NCI-H526 (cell line): ENCODE measurements at regions not wholly inside any gene's neighbourhood (a gene's known extent, or its start where the extent isn't known, plus 50 kb on each side); places are given as distances from the start of the nearest gene placed in this dataset.

Experiments
- DNase-seq, 2 experiments: peaks; one replicate each; lab custom pipeline; 2025; lab: John Stamatoyannopoulos, UW

DNA sequence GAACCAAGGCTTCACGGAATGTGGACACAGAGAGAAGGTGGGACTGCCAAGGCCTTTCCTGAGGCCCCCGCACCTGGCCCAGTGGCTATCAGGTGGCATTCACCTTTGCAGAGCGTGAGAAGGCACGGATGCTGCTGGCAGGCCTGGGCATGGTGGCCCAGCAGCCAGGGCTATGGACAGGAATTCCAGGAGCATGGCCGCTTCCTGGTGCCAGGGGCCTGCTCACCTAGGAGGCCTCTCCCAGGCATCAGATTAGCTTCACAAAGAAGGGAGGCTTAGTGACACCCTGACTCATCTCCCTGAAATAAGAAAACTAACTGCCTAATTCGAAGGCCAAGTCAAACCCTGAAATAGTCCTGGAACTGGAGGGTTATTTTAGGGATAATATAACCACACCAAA lies 155.8 kb downstream of the TEX29 start:
- DNase-seq = no peak

DNA sequence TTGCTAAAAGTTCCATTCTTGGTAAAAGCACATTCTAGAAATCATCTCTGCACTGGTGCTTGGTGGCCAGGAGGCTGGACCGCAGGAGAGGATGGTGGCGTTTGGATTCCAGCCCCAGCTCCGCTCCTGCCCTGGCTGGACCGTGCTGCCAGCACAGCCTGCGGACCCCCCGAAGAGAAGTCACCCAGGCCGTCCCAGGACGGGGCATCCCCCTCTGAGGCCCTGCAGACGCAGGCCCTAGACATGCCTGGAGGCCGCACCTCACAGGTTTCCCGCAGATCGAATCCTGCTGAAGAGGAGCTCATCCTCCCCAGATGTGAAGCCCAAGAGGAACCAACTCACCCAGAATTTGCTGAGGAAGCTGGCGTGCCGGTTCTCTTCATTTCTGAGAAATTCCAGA lies 159.0 kb downstream of the TEX29 start:
- DNase-seq = no peak

DNA sequence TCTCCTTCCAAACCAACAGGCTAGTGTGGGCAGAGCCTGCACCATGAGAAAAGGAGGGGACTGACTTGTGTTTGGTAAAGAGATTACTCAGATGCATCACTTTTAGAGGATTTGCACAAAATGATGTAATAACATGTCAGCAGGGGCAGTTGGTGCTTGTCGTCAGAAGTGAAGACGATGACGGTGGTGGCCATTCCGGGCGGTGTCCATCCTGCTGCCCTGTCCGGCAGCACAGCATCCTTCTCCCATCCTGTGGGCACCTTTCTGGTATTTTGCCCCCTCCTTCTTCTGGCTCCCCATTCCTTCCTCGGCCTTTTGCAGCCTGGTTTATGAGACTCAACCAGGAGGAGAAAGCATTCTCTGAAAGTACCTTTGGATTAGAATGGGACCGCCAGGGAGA lies 160.1 kb downstream of the TEX29 start:
- no peak for DNase-seq

DNA sequence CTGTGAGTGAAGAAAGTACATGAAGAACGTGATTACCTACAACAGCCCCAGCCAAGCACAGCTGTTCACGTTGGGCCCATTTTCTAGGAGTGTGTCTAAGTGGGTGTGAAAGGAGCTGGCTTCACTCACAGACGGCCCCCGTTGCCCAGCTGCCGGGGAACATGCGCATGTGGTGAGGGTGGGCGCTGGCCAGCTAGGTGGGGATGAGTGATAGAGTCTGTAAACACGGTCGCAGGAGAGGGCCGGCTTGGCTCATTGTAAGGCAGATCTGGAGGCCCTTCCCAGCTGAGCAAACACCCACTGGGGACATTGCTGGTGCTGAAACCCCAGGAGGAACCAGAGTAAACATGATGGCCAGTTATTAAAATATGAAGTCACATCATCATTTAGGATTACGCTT lies 160.5 kb downstream of the TEX29 start:
- DNase-seq = no peak

DNA sequence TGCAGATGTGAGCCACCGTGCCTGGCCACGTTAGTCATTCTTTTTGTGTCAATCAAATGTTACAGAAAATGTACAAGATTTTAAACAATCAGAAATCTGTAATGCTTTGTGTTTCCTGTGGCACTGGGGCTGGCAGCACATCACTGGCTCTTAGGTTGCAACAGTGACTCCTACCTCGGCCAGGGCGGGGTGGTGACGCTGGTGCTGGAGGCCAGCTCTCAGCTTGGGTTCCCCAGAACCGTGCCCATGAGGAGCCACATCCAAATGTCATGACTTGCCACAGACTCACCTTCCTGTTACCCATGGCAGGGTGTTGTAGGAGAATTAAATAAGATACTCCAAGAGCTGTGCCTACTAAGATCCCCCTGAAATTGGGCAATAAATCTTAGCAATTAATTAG lies 161.7 kb downstream of the TEX29 start:
- no peak for DNase-seq

DNA sequence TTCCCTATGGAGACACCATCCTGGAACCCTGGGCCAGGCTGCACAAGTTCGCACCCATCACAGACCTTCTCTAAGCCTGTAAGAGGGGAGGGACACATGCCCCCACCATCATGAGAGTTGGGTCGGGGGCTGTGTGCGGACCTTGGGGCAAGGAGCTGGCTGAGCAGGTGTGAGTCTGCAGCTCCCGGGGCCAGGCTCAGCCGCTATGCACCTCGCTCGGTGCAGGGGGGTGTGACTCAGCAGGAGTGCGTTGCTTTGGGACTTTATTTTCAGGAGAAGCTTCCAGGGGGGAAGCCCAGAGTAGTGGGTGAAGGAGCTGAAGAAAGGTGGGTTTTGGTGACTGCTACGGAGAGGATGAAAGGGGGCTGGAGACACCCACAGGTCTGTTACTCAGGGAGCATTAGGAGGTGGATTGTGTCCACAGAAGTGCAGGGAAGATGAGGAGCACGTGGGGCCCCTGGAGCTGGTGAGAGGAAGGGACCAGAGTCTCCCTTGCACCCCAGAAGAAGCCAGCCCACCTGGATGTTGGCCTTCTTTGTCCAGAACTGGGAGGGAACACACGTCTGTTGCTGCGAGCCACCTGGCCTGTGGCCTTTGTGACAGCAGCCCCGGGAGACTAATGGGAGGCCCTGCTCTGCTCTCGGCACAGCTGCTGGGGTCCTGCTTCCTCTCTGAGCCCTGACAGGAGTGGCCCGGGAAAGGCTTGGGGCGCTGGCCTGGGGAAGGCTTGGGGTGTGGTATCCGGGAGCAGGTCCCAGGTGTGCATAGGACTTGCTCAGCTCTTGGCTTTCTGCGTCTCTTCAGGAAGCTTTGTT lies 162.6 kb downstream of the TEX29 start:
- no peak for DNase-seq

DNA sequence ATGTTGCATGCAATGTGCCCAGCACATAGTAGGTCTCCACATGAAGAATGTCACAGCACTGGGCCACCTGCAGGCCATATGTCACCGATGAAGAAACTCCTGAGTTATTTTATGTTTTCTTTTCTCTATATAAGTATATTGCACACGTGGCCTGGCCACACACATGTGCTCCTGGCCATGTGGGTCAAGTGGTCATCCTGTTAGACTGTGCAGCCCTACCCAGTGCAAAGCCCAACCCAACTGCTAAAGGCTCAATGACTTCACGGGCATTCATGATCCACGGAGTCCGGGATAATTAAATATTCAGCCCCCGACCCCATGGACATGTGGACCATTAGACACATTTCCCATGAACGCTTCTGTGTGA lies 163.2 kb downstream of the TEX29 start:
- no peak for DNase-seq

DNA sequence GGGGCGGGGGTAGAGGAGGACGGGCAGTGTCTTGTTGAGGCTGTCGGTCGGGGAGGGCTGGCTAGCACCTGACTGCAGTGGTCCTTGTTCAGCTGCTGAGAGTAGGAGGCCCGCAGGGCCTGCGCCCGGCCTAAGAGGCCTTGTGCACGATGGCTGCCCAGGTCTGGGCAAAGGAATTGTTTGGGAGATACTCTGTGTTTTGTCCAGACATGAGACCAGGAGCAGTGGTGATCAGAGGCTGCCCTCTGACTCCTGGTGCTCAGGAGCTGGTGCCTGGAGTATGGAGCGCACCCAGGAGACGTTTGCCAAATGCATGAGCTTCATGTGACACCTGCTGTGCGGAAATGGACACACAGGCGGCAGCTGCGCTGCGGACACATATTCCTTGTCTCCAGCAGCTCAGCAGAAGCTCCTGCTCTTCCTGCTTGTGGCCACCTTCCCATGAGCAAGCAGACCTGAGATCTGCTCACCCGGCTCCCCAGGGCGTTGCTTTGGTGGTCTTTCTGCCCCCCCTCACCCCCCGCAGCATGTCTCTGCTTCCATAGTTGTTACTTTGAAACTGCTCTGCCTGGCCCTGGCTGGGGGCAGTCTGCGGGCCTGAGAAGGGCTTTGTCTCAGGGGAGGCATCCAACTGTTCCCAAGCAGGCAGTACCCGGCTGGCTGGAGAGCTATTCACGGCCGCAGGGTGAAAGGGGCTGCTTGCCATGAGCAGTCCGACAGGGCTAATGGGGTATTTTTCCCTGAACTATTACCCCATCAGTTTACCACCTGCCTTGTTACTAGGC lies 163.9 kb downstream of the TEX29 start:
- DNase-seq = no peak

DNA sequence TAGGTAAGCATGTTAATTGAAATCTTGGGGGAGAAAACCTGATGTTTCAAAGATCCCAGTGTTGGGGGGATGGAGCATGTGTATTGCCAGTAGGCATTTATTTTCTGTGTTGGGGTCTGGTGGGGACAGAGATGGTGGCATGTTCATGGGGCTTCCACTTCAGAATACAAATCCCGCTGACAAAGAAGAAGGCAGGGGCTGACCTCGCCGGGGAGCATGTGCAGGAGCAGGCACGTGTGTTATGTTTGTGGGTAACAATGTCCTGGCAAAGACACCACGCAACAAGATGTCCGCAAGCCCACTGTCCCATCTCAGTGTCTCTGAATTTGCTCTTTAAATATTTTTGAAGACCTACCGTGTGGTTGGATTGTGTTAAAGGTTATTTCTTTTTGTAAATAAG lies 164.5 kb downstream of the TEX29 start:
- DNase-seq = no peak

DNA sequence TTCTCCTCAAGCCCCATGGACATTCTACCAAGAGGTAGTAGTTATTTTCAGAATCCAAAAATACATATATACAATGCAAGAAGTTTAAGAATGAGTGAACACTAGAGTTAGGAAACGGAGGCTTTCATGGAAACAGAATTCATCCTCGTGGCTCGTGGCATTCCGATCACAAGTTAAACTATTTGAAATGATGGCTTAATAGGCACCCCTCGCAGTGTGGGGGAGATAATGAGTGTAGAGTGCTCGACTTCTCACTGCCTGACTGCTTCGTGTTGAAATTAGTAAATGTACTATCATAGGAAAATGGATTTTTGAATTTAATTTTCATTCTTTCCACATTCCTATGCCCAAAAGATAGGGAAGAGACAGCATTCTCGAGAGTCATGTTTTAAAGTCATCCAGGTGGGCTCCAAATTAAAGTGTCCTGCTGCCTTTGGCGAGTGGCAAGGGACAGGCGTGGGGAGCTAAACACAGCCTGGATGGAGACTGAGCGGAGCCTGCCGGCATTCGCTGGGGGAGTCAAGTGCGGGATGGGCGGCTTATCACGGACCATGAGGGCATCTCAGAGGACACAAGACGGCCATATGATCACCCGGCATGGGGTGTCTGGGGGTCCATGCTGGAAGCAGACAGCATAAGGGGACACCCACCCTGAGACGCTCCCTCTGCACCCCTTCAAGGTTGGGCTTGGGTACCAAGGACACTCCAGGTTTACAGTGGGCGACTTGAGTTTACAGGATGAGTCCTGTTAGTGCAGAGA lies 165.2 kb downstream of the TEX29 start:
- no peak for DNase-seq

DNA sequence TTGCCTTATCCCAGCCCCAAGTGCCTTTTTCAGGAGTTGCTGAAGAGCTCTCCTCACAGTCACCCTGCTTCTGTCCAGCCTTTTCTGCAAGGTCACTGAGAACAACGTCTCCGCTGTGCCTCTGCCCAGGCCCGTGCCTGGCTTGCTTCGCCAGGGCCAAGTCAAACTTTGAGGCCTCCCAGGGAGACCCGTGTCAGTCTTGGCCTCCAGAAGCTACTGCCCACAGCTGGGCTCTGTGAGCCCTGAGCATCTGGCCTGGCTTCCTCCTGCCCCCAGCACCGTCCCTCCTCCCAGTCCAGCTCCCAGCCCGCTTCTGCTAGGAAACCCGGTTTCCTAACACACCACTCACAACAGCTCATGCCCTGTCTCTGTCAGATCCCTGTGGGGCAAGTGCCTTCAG lies 165.9 kb downstream of the TEX29 start:
- no peak for DNase-seq

DNA sequence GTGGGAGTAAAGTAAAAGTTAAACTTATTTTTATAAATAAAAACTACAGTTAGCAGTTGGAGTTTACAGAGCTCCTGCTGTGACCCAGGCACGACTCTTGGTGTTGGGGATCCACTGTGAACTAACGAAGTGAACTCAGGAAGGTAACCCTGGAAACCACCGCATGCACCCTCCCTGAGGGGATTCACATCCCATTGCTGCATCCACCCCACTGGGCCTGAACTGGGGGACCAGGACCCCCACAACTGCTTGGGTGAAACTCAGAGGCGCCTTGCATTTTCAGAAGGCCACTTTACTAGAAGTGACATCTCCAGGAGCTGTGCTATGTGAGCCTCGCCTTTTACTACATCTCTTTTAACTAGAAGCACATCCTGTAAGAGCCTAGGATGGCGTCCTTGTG lies 166.4 kb downstream of the TEX29 start:
- no peak for DNase-seq

DNA sequence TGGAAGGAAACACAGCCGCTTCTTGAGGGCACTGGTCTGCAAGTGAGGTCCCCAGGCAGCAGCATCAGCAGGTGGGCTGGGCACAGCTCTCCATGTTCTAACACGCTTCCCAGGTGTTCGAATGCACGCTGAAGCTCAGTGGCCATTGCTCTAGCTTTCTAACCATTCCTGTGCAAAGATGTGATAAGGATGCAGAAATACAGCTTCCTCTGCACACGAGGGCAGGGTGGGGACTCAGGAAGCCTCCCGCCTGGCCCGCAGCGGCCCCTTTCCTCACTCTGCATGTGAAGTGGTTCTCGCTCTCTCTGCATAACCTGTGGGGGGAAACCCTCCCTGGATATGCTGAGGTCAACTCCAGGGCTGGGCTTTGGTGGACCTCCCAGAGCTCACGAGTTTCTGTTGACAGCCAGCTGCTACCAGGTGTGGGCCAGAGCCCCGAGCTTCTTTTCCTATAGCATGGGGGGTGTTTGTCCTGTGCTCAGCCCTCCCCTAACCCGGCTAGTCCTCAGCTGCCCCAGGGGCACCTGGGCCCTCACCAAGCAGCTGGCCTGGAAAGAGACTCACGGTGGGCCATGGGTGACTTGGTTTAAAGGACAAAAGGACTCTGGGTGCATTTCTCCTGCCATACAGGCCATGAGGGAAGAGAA lies 168.2 kb downstream of the TEX29 start:
- no peak for DNase-seq

DNA sequence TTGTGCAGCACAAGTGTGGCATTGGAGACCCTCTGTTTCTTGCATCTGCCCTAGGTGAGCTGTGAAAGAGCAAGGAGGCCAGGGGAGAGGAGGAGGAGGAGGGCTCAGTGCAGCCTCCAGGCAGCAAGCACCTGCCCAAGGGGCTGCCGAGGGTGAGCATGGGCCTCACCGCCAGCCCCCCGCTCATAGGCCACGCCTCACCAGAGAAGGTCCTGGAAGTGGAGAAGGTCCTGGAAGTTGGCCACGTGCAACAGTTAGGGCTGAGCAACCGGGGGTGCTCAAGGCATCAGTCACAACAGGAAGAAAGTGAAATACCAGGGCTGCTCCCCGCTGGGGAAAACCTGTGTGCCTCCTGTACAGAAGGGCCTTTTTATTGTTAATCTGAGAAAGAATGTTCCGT lies 168.9 kb downstream of the TEX29 start:
- no peak for DNase-seq

DNA sequence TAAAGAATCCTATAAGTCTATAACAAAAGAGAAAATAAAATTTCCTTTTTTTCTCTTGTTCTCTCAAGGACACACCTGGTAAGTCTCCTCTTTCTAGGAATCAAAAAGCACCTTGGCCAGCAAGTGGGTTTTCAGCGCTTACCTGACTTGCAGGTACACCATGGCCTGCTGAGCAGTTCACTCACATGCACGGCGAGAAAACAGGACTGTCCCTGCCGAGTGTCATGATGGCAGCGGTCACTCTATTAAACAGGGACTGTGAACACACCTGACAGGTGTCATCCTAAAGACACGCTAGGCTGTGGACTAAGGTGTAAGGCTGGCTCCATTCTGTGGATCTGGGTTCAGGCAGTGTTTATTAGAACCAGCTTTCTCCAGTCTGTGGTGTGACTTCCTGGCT lies 170.2 kb downstream of the TEX29 start:
- DNase-seq = no peak

DNA sequence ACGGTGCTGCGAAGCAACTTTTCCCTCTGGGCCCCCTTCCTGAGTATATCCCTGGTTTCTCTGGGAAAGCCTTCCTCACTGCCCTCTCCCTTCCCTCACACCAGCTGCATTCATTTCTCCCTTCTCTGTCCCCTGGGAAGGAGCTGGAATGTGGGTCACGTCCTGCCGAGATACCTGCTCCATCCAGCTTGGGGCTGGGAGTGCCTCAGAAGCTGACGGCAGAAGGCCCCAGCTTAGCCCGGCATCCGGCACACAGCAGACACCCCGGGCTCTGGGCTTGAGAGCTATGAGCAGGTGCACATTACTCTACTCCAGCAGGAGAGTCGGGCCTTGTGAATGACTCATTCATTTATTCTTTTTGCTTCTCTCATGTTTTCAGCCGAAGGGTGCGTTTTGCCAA lies 170.6 kb downstream of the TEX29 start:
- no peak for DNase-seq

DNA sequence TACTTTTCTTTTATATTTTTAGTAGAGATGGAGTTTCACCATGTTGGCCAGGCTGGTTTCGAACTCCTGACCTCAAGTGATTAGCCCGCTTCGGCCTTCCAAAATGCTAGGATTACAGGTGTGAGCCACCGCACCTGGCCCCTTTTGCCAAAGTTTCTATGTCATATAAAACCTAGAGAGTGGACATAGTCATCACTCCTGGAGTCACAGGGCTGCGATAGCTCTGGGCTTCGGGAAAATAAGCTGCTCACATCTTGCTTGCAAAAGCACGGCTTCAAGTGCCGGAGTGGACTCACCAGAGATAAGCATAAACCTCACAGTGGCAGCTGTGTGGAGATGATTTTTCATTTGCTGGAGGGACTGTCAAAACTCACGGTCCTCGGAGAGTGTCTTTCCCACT lies 171.2 kb downstream of the TEX29 start:
- DNase-seq = no peak

DNA sequence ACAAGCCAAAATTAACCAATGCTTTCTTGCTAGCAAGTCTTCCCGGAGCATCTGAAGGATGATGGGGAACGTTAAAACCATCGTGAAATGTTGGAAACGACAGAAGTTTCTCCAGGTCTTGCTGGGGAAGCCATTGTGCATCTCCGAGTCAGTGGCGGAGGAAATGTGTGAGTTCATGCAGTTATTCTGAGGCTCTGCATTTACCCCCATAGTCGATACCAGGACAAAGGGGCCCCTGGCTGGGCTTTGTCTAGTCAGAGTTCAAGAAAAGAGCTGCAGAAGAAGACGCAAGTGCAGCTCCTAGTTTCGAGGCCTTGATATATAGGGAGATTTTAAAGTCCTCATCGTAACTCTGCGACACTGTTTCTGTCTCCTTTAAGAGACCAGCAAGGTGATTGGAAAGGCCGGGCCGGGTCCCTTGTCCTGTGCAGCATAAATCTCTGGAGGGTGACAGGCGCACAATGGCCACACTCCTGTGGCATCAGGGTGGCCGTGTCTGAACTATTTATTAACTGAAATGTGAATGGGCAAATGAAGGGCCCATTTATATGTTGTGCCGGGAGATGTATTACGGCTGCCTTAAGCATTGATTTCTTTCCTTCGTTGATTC lies 172.0 kb downstream of the TEX29 start:
- DNase-seq = no peak

DNA sequence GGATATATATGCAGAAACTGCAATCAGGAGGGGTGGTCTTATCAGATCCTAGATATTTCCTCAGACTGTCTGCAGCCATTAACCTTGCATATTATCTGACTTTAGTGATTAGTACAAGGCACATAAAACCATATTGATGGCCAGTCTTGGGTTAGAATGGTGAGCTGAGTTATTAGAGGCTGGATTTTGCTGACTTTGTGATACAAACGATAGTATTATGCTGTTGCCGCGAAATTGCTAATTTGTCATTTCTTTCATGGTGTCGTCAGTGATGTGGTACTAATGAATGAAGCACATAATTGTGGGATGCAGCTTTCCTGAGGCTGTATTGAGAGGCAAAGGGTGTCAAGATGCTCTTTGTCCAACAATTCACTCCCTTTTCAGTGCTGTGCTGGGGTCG lies 172.5 kb downstream of the TEX29 start:
- DNase-seq = no peak

DNA sequence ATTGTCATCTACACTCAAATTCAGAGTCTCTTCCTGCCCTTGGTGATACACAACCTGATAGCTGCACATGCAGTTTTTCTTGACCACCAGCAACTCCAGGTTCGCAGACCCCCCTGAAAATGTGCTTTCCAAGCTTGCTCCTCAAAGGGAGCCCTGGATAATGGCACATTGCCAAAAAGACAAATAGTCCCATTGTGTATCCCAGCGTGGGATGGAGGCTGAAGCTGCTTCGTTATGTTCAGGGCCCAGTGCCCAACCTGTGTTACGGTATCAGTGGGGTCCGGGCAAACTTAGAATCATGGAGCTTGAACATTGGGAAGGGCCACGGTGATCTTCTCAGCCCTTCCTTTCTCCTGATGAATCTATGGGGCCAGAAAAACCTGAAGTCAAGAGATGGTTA lies 173.0 kb downstream of the TEX29 start:
- no peak for DNase-seq

DNA sequence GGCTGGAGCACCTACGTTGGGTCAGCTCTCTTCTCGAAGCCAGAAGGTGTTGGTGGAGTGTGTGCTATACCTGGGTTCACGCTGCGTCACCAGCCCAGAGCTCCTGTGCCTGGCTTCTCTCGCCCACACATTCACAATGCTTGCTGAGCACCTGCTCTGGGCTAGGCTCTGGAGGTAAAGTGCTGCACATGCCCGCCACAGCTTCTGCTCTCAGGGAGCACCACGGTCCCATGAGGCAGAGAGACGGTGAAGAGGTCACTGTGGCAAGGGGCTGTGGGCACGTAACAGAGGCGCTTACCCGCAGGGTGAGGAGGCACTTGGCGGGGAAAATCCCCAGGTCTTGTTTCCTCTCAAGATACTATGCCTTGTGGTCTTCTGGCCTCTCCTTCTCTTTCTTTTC lies 174.2 kb downstream of the TEX29 start:
- DNase-seq = no peak
